IPS-18a (cell line): ENCODE measurements at regions not wholly inside any gene's neighbourhood (a gene's known extent, or its start where the extent isn't known, plus 50 kb on each side); places are given as distances from the start of the nearest gene placed in this dataset.

ENCODE experiments used
- H3K27ac ChIP-seq: one replicate; pipeline ENCODE4 v1.5.1; 2013; ENCODE audit warnings: low read length
- H3K27me3 ChIP-seq: one replicate; pipeline ENCODE4 v1.6.1; 2013; ENCODE audit warnings: mild to moderate bottlenecking, low read length; ENCODE audit not compliant: control insufficient read depth, insufficient read depth
- H3K36me3 ChIP-seq: one replicate; pipeline ENCODE4 v1.6.1; 2013; ENCODE audit warnings: low read depth, low read length; ENCODE audit not compliant: control insufficient read depth
- H3K4me1 ChIP-seq: one replicate; pipeline ENCODE4 v1.6.1; 2013; ENCODE audit warnings: low read depth, low read length; ENCODE audit not compliant: control insufficient read depth
- H3K4me3 ChIP-seq: one replicate; pipeline ENCODE4 v1.5.1; 2013; ENCODE audit warnings: low read length
- H3K9ac ChIP-seq: one replicate; pipeline ENCODE4 v1.6.1; 2013; ENCODE audit warnings: mild to moderate bottlenecking, low read length, moderate library complexity
- H3K9me3 ChIP-seq: one replicate; pipeline ENCODE4 v1.6.1; 2013; ENCODE audit warnings: low read depth, low read length; ENCODE audit not compliant: control insufficient read depth

GRCh38 chr5:89120719-89121118 lies 237.7 kb upstream of the MEF2C start:
- H3K36me3 ChIP-seq = no peaks in the 10 kb centered on the region
- H3K4me3 ChIP-seq = no peak overlapping the region
- H3K4me1 ChIP-seq = no peaks in the 10 kb centered on the region
- no peak overlapping the region for H3K9ac ChIP-seq
- no peaks in the 10 kb centered on the region for H3K9me3 ChIP-seq
- H3K27me3 ChIP-seq = no peaks in the 10 kb centered on the region
- no peak overlapping the region for H3K27ac ChIP-seq

GRCh38 chr5:89117124-89117644 lies 234.2 kb upstream of the MEF2C start:
- Histone ChIP-seq H3K27ac (no peak overlapping the region), H3K9me3 (no peaks in the 10 kb centered on the region), H3K36me3 (no peaks in the 10 kb centered on the region), H3K4me3 (no peak overlapping the region), H3K27me3 (no peaks in the 10 kb centered on the region), H3K9ac (no peak overlapping the region), H3K4me1 (no peaks in the 10 kb centered on the region)

DNA sequence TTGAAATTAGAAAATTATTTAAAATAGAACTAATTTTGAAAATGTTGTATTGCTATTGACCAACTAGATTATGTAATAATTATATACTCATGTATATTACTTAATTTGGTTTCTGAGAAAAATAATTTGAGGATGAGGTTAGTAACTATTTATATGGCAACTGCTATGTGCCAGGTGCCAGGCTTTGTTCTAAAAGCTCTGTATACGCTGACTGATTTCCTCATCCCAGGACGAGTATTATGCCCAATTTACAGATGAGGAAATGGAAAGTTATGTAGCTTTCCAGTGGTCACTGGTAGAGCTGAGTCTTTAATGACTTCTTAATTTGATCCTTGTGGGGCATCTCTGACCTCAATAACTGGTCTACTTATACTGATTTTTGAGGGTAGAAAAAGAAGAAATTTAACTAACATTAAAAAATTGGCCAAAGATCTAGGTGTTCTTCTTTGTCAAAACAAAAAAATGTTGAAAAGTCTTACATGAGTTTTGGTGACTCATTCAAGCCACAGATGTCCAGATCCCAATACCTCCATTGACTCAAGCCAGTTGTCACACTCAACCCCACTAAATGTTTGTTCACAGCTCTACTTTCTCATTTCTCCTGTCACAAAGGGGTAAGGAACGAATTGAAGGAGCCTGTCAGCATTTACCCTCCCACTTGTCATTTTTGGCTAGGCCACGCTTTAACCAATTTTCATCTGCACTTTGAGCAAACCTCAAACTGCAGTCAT lies 228.1 kb upstream of the MEF2C start:
- Histone ChIP-seq H3K36me3 (no peaks in the 10 kb centered on the region), H3K27me3 (no peaks in the 10 kb centered on the region)

GRCh38 chr5:89106480-89106879 lies 223.5 kb upstream of the MEF2C start:
- H3K27me3 ChIP-seq = no peaks in the 10 kb centered on the region
- H3K4me3 ChIP-seq = no peak overlapping the region
- no peak overlapping the region for H3K27ac ChIP-seq
- no peaks in the 10 kb centered on the region for H3K36me3 ChIP-seq
- H3K9ac ChIP-seq = no peak overlapping the region
- no peaks in the 10 kb centered on the region for H3K9me3 ChIP-seq
- no peaks in the 10 kb centered on the region for H3K4me1 ChIP-seq

More for the DNA sequence above, 228.1 kb upstream of the MEF2C start:
- Histone ChIP-seq H3K9me3 (no peaks in the 10 kb centered on the region), H3K4me3 (no peak overlapping the region), H3K9ac (no peak overlapping the region), H3K27ac (no peak overlapping the region), H3K4me1 (no peaks in the 10 kb centered on the region)

DNA sequence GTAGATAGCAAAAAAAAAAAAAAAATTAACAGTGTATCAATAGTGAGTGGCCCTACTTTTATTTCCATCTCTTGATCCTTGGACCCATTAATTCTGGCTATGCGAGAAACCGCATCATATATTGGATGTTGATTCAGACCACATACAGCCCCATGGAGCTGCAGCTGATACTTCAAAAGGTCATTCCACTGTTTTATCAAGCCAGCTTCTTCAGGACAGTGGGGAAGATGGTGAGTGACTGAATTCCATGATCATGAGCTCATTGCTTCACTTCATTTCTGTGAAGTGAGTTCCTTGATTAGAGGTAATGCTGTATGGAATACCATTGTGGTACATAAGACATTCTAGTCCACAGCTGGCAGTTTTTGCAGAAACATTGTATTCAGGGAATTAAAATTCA lies 222.9 kb upstream of the MEF2C start:
- Histone ChIP-seq H3K9me3 (no peaks in the 10 kb centered on the region), H3K27ac (no peak overlapping the region), H3K9ac (no peak overlapping the region), H3K4me1 (no peaks in the 10 kb centered on the region), H3K27me3 (no peaks in the 10 kb centered on the region), H3K36me3 (no peaks in the 10 kb centered on the region), H3K4me3 (no peak overlapping the region)

GRCh38 chr5:89105171-89105695 lies 222.2 kb upstream of the MEF2C start:
- H3K9me3 ChIP-seq = no peaks in the 10 kb centered on the region
- no peak overlapping the region for H3K4me3 ChIP-seq
- H3K27me3 ChIP-seq = no peaks in the 10 kb centered on the region
- H3K27ac ChIP-seq = no peak overlapping the region
- H3K4me1 ChIP-seq = no peaks in the 10 kb centered on the region
- no peaks in the 10 kb centered on the region for H3K36me3 ChIP-seq
- no peak overlapping the region for H3K9ac ChIP-seq

GRCh38 chr5:89098199-89098756 lies 215.3 kb upstream of the MEF2C start:
- peaks cover 3% of the 10 kb centered on the region for H3K4me1 ChIP-seq
- H3K27ac ChIP-seq = no peak overlapping the region
- H3K9me3 ChIP-seq = no peaks in the 10 kb centered on the region
- H3K9ac ChIP-seq = no peak overlapping the region
- H3K36me3 ChIP-seq = no peaks in the 10 kb centered on the region
- no peaks in the 10 kb centered on the region for H3K27me3 ChIP-seq
- no peak overlapping the region for H3K4me3 ChIP-seq

- H3K27me3 ChIP-seq = no peaks in the 10 kb centered on the region
- no peak overlapping the region for H3K9ac ChIP-seq
- H3K36me3 ChIP-seq = no peaks in the 10 kb centered on the region
- no peak overlapping the region for H3K27ac ChIP-seq
- no peak overlapping the region for H3K4me3 ChIP-seq
- H3K9me3 ChIP-seq = no peaks in the 10 kb centered on the region
- H3K4me1 ChIP-seq = peaks cover 3% of the 10 kb centered on the region
Observed at GRCh38 chr5:89097103-89097502, 214.1 kb upstream of the MEF2C start.

DNA sequence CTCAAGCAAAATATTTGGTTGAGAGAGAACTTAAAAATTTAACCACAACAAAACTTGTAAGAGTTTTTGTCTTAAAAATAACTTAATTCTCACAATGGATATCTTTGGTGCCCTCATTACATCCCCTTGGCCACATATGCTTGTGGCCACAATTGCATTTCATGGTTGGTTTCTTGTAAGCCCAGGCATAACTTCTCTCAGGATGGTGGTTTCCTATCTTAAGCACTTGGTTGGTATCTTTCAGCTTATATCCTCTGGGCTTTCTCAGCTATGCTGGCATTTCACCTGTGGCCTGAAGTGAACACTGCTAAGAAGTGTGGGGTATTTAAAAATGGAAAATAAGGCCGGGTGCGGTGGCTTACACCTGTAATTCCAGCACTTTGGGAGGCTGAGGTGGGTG lies 212.4 kb upstream of the MEF2C start:
- Histone ChIP-seq H3K9ac (no peak overlapping the region), H3K36me3 (no peaks in the 10 kb centered on the region), H3K27ac (no peak overlapping the region), H3K9me3 (no peaks in the 10 kb centered on the region), H3K27me3 (no peaks in the 10 kb centered on the region), H3K4me1 (peaks cover 3% of the 10 kb centered on the region), H3K4me3 (no peak overlapping the region)

GRCh38 chr5:89090037-89090436 lies 207.1 kb upstream of the MEF2C start:
- Histone ChIP-seq H3K27me3 (no peaks in the 10 kb centered on the region), H3K4me3 (no peak overlapping the region), H3K9me3 (no peaks in the 10 kb centered on the region), H3K4me1 (peaks cover 14% of the 10 kb centered on the region), H3K36me3 (no peaks in the 10 kb centered on the region), H3K27ac (no peak overlapping the region), H3K9ac (no peak overlapping the region)

DNA sequence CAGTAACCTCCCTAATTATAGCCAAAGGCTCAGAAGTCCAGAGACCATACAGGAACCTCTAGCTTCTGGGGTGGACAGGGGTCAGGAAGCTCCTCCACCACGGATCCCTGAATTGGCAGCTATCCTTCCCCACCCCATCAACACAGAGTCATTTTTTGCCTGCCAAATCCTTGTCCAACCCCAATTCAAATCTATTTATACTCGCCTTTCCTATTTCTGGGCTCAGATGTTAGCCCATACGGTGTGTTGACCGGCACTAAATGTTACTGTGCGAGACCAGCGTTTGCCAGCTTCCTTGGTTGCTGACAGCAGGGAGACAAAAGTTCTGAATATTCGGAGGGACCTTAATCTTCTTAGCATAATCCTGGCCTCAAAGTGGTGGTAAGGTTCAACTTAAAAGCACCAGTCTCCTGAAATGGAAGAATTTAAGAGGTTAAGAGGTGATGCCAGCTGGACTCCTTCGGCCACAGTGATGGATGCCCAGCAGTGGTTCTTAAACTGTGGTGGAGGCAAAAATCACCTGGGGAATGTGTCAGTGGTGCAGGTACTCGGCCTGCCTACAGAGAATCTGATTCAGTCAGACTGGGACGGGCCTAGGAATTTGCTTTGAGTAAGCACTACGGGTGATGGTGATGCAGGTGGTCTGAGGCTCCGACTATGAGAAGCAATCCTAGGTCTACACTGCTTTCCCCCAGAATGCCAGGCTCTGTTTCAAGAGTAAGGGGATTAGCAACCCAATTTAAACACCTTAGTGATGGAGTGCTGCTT lies 204.8 kb upstream of the MEF2C start:
- Histone ChIP-seq H3K36me3 (no peaks in the 10 kb centered on the region), H3K9me3 (no peaks in the 10 kb centered on the region), H3K4me1 (peaks cover 14% of the 10 kb centered on the region), H3K4me3 (no peak overlapping the region), H3K27ac (no peak overlapping the region), H3K27me3 (no peaks in the 10 kb centered on the region), H3K9ac (no peak overlapping the region)
